D721Med (cell line): ENCODE measurements at regions not wholly inside any gene's neighbourhood (a gene's known extent, or its start where the extent isn't known, plus 50 kb on each side); places are given as distances from the start of the nearest gene placed in this dataset.

Source experiments
- DNase-seq: peaks from one replicate; pipeline ENCODE4 v3.0.0; 2011; ENCODE audit warnings: low spot score; ENCODE audit not compliant: insufficient read length
- FAIRE-seq: peaks from 2 replicates; lab custom pipeline; 2011; peaks lifted over from hg19 to GRCh38; lab: Jason Lieb, UNC
- CTCF ChIP-seq: IDR thresholded peaks from 2 replicates; pipeline ENCODE4 v1.5.1; 2012; ENCODE audit warnings: mild to moderate bottlenecking, control low read depth; ENCODE audit not compliant: insufficient read depth; ENCODE audit errors: missing control alignments

GRCh38 chr1:4519954-4520353 is 134.5 kb upstream of the AJAP1 start:
- FAIRE-seq = no peak
- no peak for DNase-seq
- TF ChIP-seq CTCF = no peak

- FAIRE-seq = no peak
- no peak for DNase-seq
- TF ChIP-seq CTCF = no peak
Measured at GRCh38 chr1:4523551-4523950, 130.9 kb upstream of the AJAP1 start.

GRCh38 chr1:4526747-4527146 is 127.7 kb upstream of the AJAP1 start:
- FAIRE-seq = no peak
- no peak for TF ChIP-seq CTCF
- DNase-seq = no peak

GRCh38 chr1:4527819-4528218 is 126.6 kb upstream of the AJAP1 start:
- no peak for FAIRE-seq
- no peak for DNase-seq
- TF ChIP-seq CTCF = no peak

GRCh38 chr1:4528590-4528989 is 125.8 kb upstream of the AJAP1 start:
- DNase-seq (no peak), FAIRE-seq (no peak)
- no peak for TF ChIP-seq CTCF

GRCh38 chr1:4529446-4530165 is 124.8 kb upstream of the AJAP1 start:
- no peak for TF ChIP-seq CTCF
- DNase-seq (no peak), FAIRE-seq (no peak)

- no peak for FAIRE-seq
- DNase-seq = no peak
- TF ChIP-seq CTCF = no peak
Measured at GRCh38 chr1:4530166-4530785, 124.1 kb upstream of the AJAP1 start.
